SK-N-SH (cell line): ENCODE measurements at regions not wholly inside any gene's neighbourhood (a gene's known extent, or its start where the extent isn't known, plus 50 kb on each side); places are given as distances from the start of the nearest gene placed in this dataset.

Experiments
- CTCF ChIA-PET: fragments of 300-600, 350-600 bp; formaldehyde crosslinking; extraction: SDS; loops from one replicate; lab custom pipeline; 2021; lab: Yijun Ruan, JAX
- POLR2A ChIA-PET: fragments of 350-600 bp; sonication (Branson Sonifier 250); formaldehyde crosslinking; extraction: SDS; loops from one replicate; lab custom pipeline; 2020; ENCODE audit warnings: antibody characterized with exemption, inconsistent platforms; lab: Yijun Ruan, JAX
- DNase-seq: peaks from one replicate; pipeline ENCODE4 v3.0.0; 2012
- H2AFZ ChIP-seq: fragments of 200-600 bp; sonication (generic); 2 replicates; pipeline ENCODE4 v1.8.1; 2016; ENCODE audit warnings: antibody characterized with exemption, mild to moderate bottlenecking, low read depth
- H3F3A ChIP-seq: fragments of 200-600 bp; sonication (generic); replicated peaks from 2 replicates; pipeline ENCODE3; 2016; ENCODE audit warnings: antibody characterized with exemption, mild to moderate bottlenecking; ENCODE audit not compliant: insufficient read depth
- H3K27ac ChIP-seq, 2 experiments: fragments of 200-500 bp in 1 of 2; fragments of 200-600 bp in 1 of 2; sonication (Bioruptor generic) in 1 of 2; sonication (generic), shearing (Covaris generic) in 1 of 2; 2 replicates each; pipeline versions ENCODE4 v1.5.1 to v1.6.1; 2014 to 2016; ENCODE audit warnings: low read depth in 2 of 2, inconsistent platforms in 1 of 2, low read length in 1 of 2, mild to moderate bottlenecking in 1 of 2, mixed read lengths in 1 of 2
- H3K27me3 ChIP-seq: fragments of 200-600 bp; sonication (generic), shearing (Covaris generic); 2 replicates; pipeline ENCODE4 v1.6.1; 2016; ENCODE audit warnings: mixed run types; ENCODE audit not compliant: insufficient read depth
- H3K36me3 ChIP-seq, 2 experiments: fragments of 200-500 bp in 1 of 2; fragments of 200-600 bp in 1 of 2; sonication (Bioruptor generic) in 1 of 2; sonication (generic) in 1 of 2; replicated peaks in 1 of 2; 2 replicates each; pipeline versions ENCODE3 to v1.5.1; 2014 to 2016; ENCODE audit warnings: low read length in 1 of 2, mild to moderate bottlenecking in 1 of 2; ENCODE audit not compliant: insufficient read depth in 2 of 2, control insufficient read depth in 1 of 2
- H3K4me1 ChIP-seq, 2 experiments: fragments of 200-500 bp in 1 of 2; fragments of 200-600 bp in 1 of 2; sonication (Bioruptor generic) in 1 of 2; sonication (generic), shearing (Covaris generic) in 1 of 2; 2 replicates each; pipeline versions ENCODE4 v1.5.1 to v1.6.1; 2014 to 2016; ENCODE audit warnings: low read depth in 1 of 2, low read length in 1 of 2, mixed run types in 1 of 2; ENCODE audit not compliant: insufficient read depth in 2 of 2, control insufficient read depth in 1 of 2
- H3K4me2 ChIP-seq: fragments of 200-600 bp; sonication (generic), shearing (Covaris generic); 2 replicates; pipeline ENCODE4 v1.6.1; 2017; ENCODE audit warnings: mixed run types
- H3K4me3 ChIP-seq, 2 experiments: fragments of 200-500 bp in 1 of 2; fragments of 200-600 bp in 1 of 2; sonication (Bioruptor generic) in 1 of 2; sonication (generic), shearing (Covaris generic) in 1 of 2; 2 replicates each; pipeline versions ENCODE4 v1.5.1 to v1.8.1; 2014 to 2016; ENCODE audit warnings: low read depth in 2 of 2, inconsistent platforms in 1 of 2, low read length in 1 of 2, mild to moderate bottlenecking in 1 of 2, mixed read lengths in 1 of 2, moderate library complexity in 1 of 2
- H3K79me2 ChIP-seq: fragments of 200-600 bp; sonication (generic); 2 replicates; pipeline ENCODE4 v1.8.1; 2017; ENCODE audit warnings: mild to moderate bottlenecking; ENCODE audit not compliant: insufficient read depth
- H3K9ac ChIP-seq: fragments of 200-600 bp; sonication (generic); 2 replicates; pipeline ENCODE4 v1.6.1; 2017; ENCODE audit warnings: mixed run types
- H3K9me2 ChIP-seq: fragments of 200-600 bp; sonication (generic); 2 replicates; pipeline ENCODE4 v1.6.1; 2017; ENCODE audit warnings: mixed run types
- H3K9me3 ChIP-seq: fragments of 200-600 bp; sonication (generic); 2 replicates; pipeline ENCODE4 v1.6.1; 2017; ENCODE audit warnings: mixed run types, mild to moderate bottlenecking, moderate library complexity
- H4K20me1 ChIP-seq: fragments of 200-600 bp; sonication (generic); 2 replicates; pipeline ENCODE4 v1.6.1; 2017; ENCODE audit warnings: mild to moderate bottlenecking, mixed run types; ENCODE audit not compliant: insufficient read depth
- CHD2 ChIP-seq: fragments of 150-350 bp; IDR thresholded peaks from 2 replicates; pipeline ENCODE4 v1.6.1; 2018; ENCODE audit warnings: low read length; ENCODE audit not compliant: partially characterized antibody
- ELF1 ChIP-seq: IDR thresholded peaks from 2 replicates; pipeline ENCODE4 v1.4.0; 2012
- EP300 ChIP-seq, 2 experiments: IDR thresholded peaks; 2 replicates each; pipeline versions ENCODE4 v1.4.0 to v1.6.1; 2012; ENCODE audit warnings: borderline replicate concordance in 1 of 2, low read depth in 1 of 2, low read length in 1 of 2
- FOSL2 ChIP-seq: IDR thresholded peaks from 2 replicates; pipeline ENCODE4 v1.4.0; 2012; ENCODE audit warnings: low read depth, mild to moderate bottlenecking, moderate library complexity, borderline replicate concordance
- FOXJ3 ChIP-seq: sonication (generic); formaldehyde crosslinking; IDR thresholded peaks from 2 replicates; pipeline ENCODE4 v1.5.1; 2020; ENCODE audit warnings: mild to moderate bottlenecking, missing genetic modification reagents
- GATA2 ChIP-seq: sonication (generic); formaldehyde crosslinking; IDR thresholded peaks from 2 replicates; pipeline ENCODE4 v1.5.0; 2020; ENCODE audit warnings: mild to moderate bottlenecking, missing genetic modification reagents
- JUND ChIP-seq: IDR thresholded peaks from 2 replicates; pipeline ENCODE4 v1.4.0; 2012
- MXI1 ChIP-seq: IDR thresholded peaks from 2 replicates; pipeline ENCODE4 v1.6.1; 2012; ENCODE audit warnings: mild to moderate bottlenecking, low read depth, low read length, improper control_type of control experiment
- POLR2AphosphoS5 ChIP-seq: IDR thresholded peaks from 2 replicates; pipeline ENCODE4 v1.6.1; 2012; ENCODE audit warnings: low read depth, low read length
- RAD21 ChIP-seq: IDR thresholded peaks from 2 replicates; pipeline ENCODE4 v1.6.1; 2012; ENCODE audit warnings: mild to moderate bottlenecking, low read length
- RCOR1 ChIP-seq: fragments of 150-350 bp; IDR thresholded peaks from 2 replicates; pipeline ENCODE4 v1.6.1; 2017; ENCODE audit warnings: antibody characterized with exemption, low read length
- RXRA ChIP-seq: IDR thresholded peaks from 2 replicates; pipeline ENCODE4 v1.4.0; 2012; ENCODE audit warnings: low read depth, mild to moderate bottlenecking, borderline replicate concordance
- SIN3A ChIP-seq: IDR thresholded peaks from 2 replicates; pipeline ENCODE4 v1.6.1; 2012; ENCODE audit warnings: low read depth, mild to moderate bottlenecking, low read length, moderate library complexity, borderline replicate concordance
- SMC3 ChIP-seq: IDR thresholded peaks from 2 replicates; pipeline ENCODE4 v1.6.1; 2012; ENCODE audit warnings: low read depth, low read length, improper control_type of control experiment
- TAF1 ChIP-seq: IDR thresholded peaks from 2 replicates; pipeline ENCODE4 v1.6.1; 2012; ENCODE audit warnings: low read depth, mild to moderate bottlenecking, low read length, moderate library complexity, borderline replicate concordance
- TEAD4 ChIP-seq: IDR thresholded peaks from 2 replicates; pipeline ENCODE4 v1.4.0; 2012; ENCODE audit warnings: mild to moderate bottlenecking, borderline replicate concordance; ENCODE audit not compliant: insufficient read depth
- WGBS: methylation state at CpG from one replicate; pipeline ENCODE4 v1.1.6; 2017; ENCODE audit warnings: low lambda C conversion rate; 5-methylcytosine and 5-hydroxymethylcytosine counted together
- TF ChIP-seq, protein P1 (sequence below): fragments of 200-600 bp; sonication (generic); IDR thresholded peaks from 2 replicates; pipeline ENCODE4 v1.6.1; 2017; ENCODE audit warnings: antibody characterized with exemption, mild to moderate bottlenecking, moderate library complexity
- TF ChIP-seq, protein P2 (sequence below): fragments of 150-350 bp; IDR thresholded peaks from 2 replicates; pipeline ENCODE4 v1.6.1; 2017; ENCODE audit warnings: antibody characterized with exemption, low read length, low read depth, borderline replicate concordance
- TF ChIP-seq, protein P3 (sequence below): IDR thresholded peaks from 2 replicates; pipeline ENCODE4 v1.6.1; 2012; ENCODE audit warnings: mild to moderate bottlenecking, low read depth, low read length, moderate library complexity

DNA sequence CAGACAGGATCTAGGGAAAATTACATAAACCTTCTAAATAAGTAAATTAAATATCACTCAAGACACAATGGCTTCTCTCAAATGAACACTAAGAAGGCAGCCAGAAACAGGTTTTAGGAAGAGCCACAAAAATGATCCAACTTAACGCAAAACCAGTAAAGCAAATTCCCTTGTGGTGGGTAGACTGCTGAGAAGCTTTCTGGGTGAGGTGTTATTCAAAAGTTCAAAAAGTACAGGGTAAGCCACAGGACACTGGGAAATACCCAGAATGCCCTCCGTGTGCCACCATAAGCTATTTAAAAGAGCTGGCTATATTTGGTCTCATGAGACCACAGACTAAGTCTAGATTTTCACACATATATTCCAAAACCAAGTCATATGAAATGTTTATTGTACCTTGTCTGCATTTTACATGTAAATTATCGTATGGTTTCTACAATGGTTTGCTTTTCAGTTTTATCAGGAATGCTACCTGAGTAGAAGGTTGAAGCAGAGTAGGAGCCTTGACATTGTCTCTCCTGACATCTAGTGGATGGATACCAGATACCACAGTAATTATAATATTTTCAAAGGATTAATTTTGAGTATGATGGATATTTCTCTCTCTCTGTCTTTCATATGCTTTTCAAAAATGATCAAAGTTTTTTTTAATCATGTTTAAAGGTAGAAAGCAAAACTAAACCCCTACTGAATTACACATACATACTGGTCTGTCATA is 109.3 kb upstream of the KLHL13 start:
- peak overlapping the region; percentile 67 for H3K4me2 ChIP-seq
- H3K27ac ChIP-seq, result peak overlapping the region; percentile 95 to 99
- ChIA-PET CTCF (interaction anchor here (0.7 to 1.7 kb wide), 10 partner anchors 13 to 1736 kb away, joined by 3 to 10 read pairs (median 4); partner anchors contain the start of gene KLHL13), POLR2A (no interaction called here)
- H3F3A ChIP-seq, result peaks cover 23% of the 10 kb centered on the region
- 14% methylated on average over 3 of the region's 3 CpGs for WGBS
- peak overlapping the region; percentile 13 to 30; a peak in 3 of 4 replicates for H3K4me3 ChIP-seq
- H3K79me2 ChIP-seq, result no peaks in the 10 kb centered on the region
- no peaks in the 10 kb centered on the region for H3K9me3 ChIP-seq
- TF ChIP-seq RAD21, result peak; percentile 85
- no peak for TF ChIP-seq FOXJ3 (CRISPR knock-in tag)
- no peak for TF ChIP-seq FOSL2
- peak; percentile 58 for TF ChIP-seq SMC3
- TF ChIP-seq, protein P1, sequence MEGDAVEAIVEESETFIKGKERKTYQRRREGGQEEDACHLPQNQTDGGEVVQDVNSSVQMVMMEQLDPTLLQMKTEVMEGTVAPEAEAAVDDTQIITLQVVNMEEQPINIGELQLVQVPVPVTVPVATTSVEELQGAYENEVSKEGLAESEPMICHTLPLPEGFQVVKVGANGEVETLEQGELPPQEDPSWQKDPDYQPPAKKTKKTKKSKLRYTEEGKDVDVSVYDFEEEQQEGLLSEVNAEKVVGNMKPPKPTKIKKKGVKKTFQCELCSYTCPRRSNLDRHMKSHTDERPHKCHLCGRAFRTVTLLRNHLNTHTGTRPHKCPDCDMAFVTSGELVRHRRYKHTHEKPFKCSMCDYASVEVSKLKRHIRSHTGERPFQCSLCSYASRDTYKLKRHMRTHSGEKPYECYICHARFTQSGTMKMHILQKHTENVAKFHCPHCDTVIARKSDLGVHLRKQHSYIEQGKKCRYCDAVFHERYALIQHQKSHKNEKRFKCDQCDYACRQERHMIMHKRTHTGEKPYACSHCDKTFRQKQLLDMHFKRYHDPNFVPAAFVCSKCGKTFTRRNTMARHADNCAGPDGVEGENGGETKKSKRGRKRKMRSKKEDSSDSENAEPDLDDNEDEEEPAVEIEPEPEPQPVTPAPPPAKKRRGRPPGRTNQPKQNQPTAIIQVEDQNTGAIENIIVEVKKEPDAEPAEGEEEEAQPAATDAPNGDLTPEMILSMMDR, result peak; percentile 75
- TF ChIP-seq POLR2AphosphoS5, result no peak
- no peak for TF ChIP-seq CHD2
- TF ChIP-seq SIN3A, result no peak
- no peak for TF ChIP-seq JUND
- H2AFZ ChIP-seq, result no peak overlapping the region
- no peaks in the 10 kb centered on the region for H4K20me1 ChIP-seq
- H3K36me3 ChIP-seq, result no peaks in the 10 kb centered on the region
- DNase-seq, result peak; percentile 35
- H3K4me1 ChIP-seq, result peaks cover 3 to 10% of the 10 kb centered on the region in 2 experiments; a peak in 3 of 4 replicates
- H3K9ac ChIP-seq, result peak overlapping the region; percentile 67
- no peaks in the 10 kb centered on the region for H3K27me3 ChIP-seq
- no peaks in the 10 kb centered on the region for H3K9me2 ChIP-seq

DNA sequence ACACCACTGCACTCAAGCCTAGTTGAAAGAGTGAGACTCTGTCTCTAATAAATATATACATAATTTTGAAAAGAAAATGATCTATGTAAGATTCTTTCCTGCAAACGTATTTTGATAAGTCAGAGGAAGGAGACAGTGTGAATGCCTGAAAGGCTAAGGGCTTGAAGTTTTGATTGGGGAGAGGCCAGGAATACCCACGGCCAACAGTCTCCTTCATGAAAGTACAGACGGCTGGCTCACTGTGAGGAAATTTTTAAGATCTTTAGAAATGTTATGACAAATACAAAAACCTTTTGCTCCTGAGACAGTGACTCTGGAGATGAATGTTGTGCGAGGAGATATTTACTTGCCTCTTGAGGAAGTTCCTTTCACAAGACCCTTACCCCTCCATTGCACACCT is 111.4 kb upstream of the KLHL13 start:
- Histone ChIP-seq H2AFZ (no peak overlapping the region), H3F3A (peaks cover 23% of the 10 kb centered on the region), H3K9me2 (no peaks in the 10 kb centered on the region), H3K4me3 (no peak overlapping the region), H3K9me3 (no peaks in the 10 kb centered on the region), H3K27ac (peak overlapping the region in 1 of 2 experiments; percentile 95; a peak in 2 of 4 replicates), H4K20me1 (no peaks in the 10 kb centered on the region), H3K27me3 (no peaks in the 10 kb centered on the region), H3K4me2 (0 out of 2 replicates have a peak overlapping the region, but pooled peaks have one; percentile 8), H3K36me3 (no peaks in the 10 kb centered on the region), H3K79me2 (no peaks in the 10 kb centered on the region), H3K4me1 (peaks cover 0 to 5% of the 10 kb centered on the region in 2 experiments; a peak in 3 of 4 replicates), H3K9ac (no peak overlapping the region)
- ChIA-PET POLR2A (no interaction called here), CTCF (no interaction called here)
- no peak for DNase-seq
- TF ChIP-seq, protein P2, sequence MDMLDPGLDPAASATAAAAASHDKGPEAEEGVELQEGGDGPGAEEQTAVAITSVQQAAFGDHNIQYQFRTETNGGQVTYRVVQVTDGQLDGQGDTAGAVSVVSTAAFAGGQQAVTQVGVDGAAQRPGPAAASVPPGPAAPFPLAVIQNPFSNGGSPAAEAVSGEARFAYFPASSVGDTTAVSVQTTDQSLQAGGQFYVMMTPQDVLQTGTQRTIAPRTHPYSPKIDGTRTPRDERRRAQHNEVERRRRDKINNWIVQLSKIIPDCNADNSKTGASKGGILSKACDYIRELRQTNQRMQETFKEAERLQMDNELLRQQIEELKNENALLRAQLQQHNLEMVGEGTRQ, result no peak
- TF ChIP-seq FOSL2 (no peak), EP300 (IDR thresholded peaks at IDR 0.05; ENCODE audit: borderline replicate concordance in 1 of 2, low read depth in 1 of 2, low read length in 1 of 2) (no peak), GATA2 (CRISPR knock-in tag) (no peak), SMC3 (no peak), RCOR1 (no peak), RXRA (no peak), ELF1 (no peak), MXI1 (no peak), TEAD4 (no peak), TAF1 (no peak)
- TF ChIP-seq, protein P3, sequence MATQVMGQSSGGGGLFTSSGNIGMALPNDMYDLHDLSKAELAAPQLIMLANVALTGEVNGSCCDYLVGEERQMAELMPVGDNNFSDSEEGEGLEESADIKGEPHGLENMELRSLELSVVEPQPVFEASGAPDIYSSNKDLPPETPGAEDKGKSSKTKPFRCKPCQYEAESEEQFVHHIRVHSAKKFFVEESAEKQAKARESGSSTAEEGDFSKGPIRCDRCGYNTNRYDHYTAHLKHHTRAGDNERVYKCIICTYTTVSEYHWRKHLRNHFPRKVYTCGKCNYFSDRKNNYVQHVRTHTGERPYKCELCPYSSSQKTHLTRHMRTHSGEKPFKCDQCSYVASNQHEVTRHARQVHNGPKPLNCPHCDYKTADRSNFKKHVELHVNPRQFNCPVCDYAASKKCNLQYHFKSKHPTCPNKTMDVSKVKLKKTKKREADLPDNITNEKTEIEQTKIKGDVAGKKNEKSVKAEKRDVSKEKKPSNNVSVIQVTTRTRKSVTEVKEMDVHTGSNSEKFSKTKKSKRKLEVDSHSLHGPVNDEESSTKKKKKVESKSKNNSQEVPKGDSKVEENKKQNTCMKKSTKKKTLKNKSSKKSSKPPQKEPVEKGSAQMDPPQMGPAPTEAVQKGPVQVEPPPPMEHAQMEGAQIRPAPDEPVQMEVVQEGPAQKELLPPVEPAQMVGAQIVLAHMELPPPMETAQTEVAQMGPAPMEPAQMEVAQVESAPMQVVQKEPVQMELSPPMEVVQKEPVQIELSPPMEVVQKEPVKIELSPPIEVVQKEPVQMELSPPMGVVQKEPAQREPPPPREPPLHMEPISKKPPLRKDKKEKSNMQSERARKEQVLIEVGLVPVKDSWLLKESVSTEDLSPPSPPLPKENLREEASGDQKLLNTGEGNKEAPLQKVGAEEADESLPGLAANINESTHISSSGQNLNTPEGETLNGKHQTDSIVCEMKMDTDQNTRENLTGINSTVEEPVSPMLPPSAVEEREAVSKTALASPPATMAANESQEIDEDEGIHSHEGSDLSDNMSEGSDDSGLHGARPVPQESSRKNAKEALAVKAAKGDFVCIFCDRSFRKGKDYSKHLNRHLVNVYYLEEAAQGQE, result no peak
- 37% methylated on average over 4 of the region's 4 CpGs for WGBS
